ENCODE measurements at regions not wholly inside any gene's neighbourhood (a gene's known extent, or its start where the extent isn't known, plus 50 kb on each side); places are given as distances from the start of the nearest gene placed in this dataset.

- TF ChIP-seq CTCF (IDR thresholded peaks at IDR 0.05) = no peak
- TF ChIP-seq POLR2A (IDR thresholded peaks at IDR 0.05) = no peak
- no peak for TF ChIP-seq EP300 (IDR thresholded peaks at IDR 0.05)
These were observed 320.7 kb downstream of the HGF start for GRCh38 chr7:81449105-81449504.

Data from ovary (tissue), 3 donors.